Sigmoid colon (tissue), 4 donors: ENCODE measurements at regions not wholly inside any gene's neighbourhood (a gene's known extent, or its start where the extent isn't known, plus 50 kb on each side); places are given as distances from the start of the nearest gene placed in this dataset.

ENCODE experiments used
- CTCF ChIP-seq, 4 experiments: fragments of 450-650 bp in 3 of 4; fragments of 200-600 bp in 1 of 4; IDR thresholded peaks; one replicate each; pipeline ENCODE4 v1.5.1; 2016 to 2019; ENCODE audit warnings: antibody characterized with exemption in 4 of 4, mild to moderate bottlenecking in 3 of 4, moderate library complexity in 2 of 4
- EP300 ChIP-seq, 4 donors: sonication (generic); formaldehyde crosslinking; IDR thresholded peaks; one replicate each; pipeline ENCODE4 v1.6.1; 2017; ENCODE audit warnings: antibody characterized with exemption in 4 of 4
- POLR2A ChIP-seq, 2 donors: fragments of 450-650 bp; IDR thresholded peaks; one replicate each; pipeline ENCODE4 v1.6.1; 2016; ENCODE audit warnings: antibody characterized with exemption in 2 of 2, mild to moderate bottlenecking in 2 of 2, moderate library complexity in 2 of 2
- POLR2AphosphoS5 ChIP-seq, 4 donors: sonication (generic); formaldehyde crosslinking; IDR thresholded peaks; one replicate each; pipeline ENCODE4 v1.6.1; 2017; ENCODE audit warnings: antibody characterized with exemption in 4 of 4

- no peak for TF ChIP-seq EP300 (IDR thresholded peaks at IDR 0.05)
- no peak for TF ChIP-seq CTCF (IDR thresholded peaks at IDR 0.05)
- no peak for TF ChIP-seq POLR2A (IDR thresholded peaks at IDR 0.05)
- TF ChIP-seq POLR2AphosphoS5 (IDR thresholded peaks at IDR 0.05), result no peak
Measured at GRCh38 chr2:30312916-30313315, 81.6 kb downstream of the LBH start.
